ENCODE measurements at regions not wholly inside any gene's neighbourhood (a gene's known extent, or its start where the extent isn't known, plus 50 kb on each side); places are given as distances from the start of the nearest gene placed in this dataset.

- H4K20me1 ChIP-seq (ENCODE audit: control insufficient read depth, insufficient read depth): no peaks in the 10 kb centered on the region
- no peak overlapping the region for H3K9ac ChIP-seq (ENCODE audit: control insufficient read depth, insufficient read depth, low read length)
- no peak overlapping the region for H3K4me3 ChIP-seq
- no peaks in the 10 kb centered on the region for H3K4me1 ChIP-seq (ENCODE audit: control insufficient read depth, insufficient read depth, low read length)
- in situ Hi-C loops (cut with MboI): no loop called here
- FAIRE-seq (no peak), DNase-seq (ENCODE audit: low read depth, low spot score) (no peak), ATAC-seq (no peak)
- BruUV-seq (replicated peaks): no TSS peak
- ChIA-PET CTCF (no interaction called here), POLR2A (no interaction called here), SMC1A (ENCODE audit: uncharacterized antibody, unreplicated experiment) (interaction anchor here (0.6 kb wide), 2 partner anchors 12 to 383 kb away, joined by 3 read pairs; no protein-coding TSS in a partner anchor), RAD21 (ENCODE audit: unreplicated experiment) (no interaction called here)
- no peak overlapping the region for H3K27ac ChIP-seq (ENCODE audit: control insufficient read depth, insufficient read depth)
- no peak overlapping the region for H2AFZ ChIP-seq (ENCODE audit: control insufficient read depth, low read depth, low read length)
- 28% methylated on average over 3 of the region's 3 CpGs for WGBS (ENCODE audit: insufficient coverage, insufficient replicate concordance, low lambda C conversion rate, missing lambda C conversion rate)
- no peak overlapping the region for H3K4me2 ChIP-seq (ENCODE audit: control insufficient read depth, insufficient read depth)
- H3K79me2 ChIP-seq (ENCODE audit: control insufficient read depth, insufficient read depth, low read length): no peaks in the 10 kb centered on the region
- intact Hi-C loops (cut with micrococcal nuclease; ENCODE audit: unreplicated experiment): no loop called here
- no peaks in the 10 kb centered on the region for H3K36me3 ChIP-seq (ENCODE audit: control insufficient read depth in 2 of 2, insufficient read depth in 2 of 2, low read length in 1 of 2)
- no peaks in the 10 kb centered on the region for H3K9me3 ChIP-seq (replicated peaks; ENCODE audit: control insufficient read depth, insufficient read depth, low read length)
- TF ChIP-seq SUPT20H (IDR thresholded peaks at IDR 0.05; ENCODE audit: borderline replicate concordance, control insufficient read depth, low read depth, low read length) (no peak), ATF3 (IDR thresholded peaks at IDR 0.05; ENCODE audit: borderline replicate concordance, extremely low read depth, low read depth, low read length) (no peak), HDAC2 (IDR thresholded peaks at IDR 0.05) (no peak), BCL3 (IDR thresholded peaks at IDR 0.05; ENCODE audit: borderline replicate concordance, insufficient read depth, low read depth, low read length, poor library complexity, severe bottlenecking) (no peak), CHD1 (IDR thresholded peaks at IDR 0.05; ENCODE audit: low read depth, low read length) (no peak), POLR2AphosphoS2 (IDR thresholded peaks at IDR 0.05; ENCODE audit: low read depth, low read length) (no peak), YY1 (IDR thresholded peaks at IDR 0.05; ENCODE audit: low read depth, low read length) (no peak), EED (IDR thresholded peaks at IDR 0.05; ENCODE audit: low read depth) (no peak), POLR2A (IDR thresholded peaks at IDR 0.05; ENCODE audit: low read depth, low read length) (no peak), NFYB (IDR thresholded peaks at IDR 0.05; ENCODE audit: insufficient read depth, low read depth, low read length) (no peak), BRCA1 (IDR thresholded peaks at IDR 0.05; ENCODE audit: low read depth, low read length) (no peak), SREBF1 (IDR thresholded peaks at IDR 0.05; ENCODE audit: low read length) (no peak), FOXK2 (IDR thresholded peaks at IDR 0.05) (no peak), SPI1 (IDR thresholded peaks at IDR 0.05; ENCODE audit: borderline replicate concordance, insufficient read depth, low read depth, low read length) (no peak), MYC (IDR thresholded peaks at IDR 0.05; ENCODE audit: insufficient read depth, insufficient read length, insufficient replicate concordance, low read length, severe bottlenecking) (no peak), ASH2L (IDR thresholded peaks at IDR 0.05; ENCODE audit: borderline replicate concordance, low read depth) (no peak), CEBPB (IDR thresholded peaks at IDR 0.05; ENCODE audit: borderline replicate concordance in 1 of 2, low read depth in 2 of 2, low read length in 2 of 2) (no peak), CREB1 (IDR thresholded peaks at IDR 0.05; ENCODE audit: low read depth) (no peak), SIN3A (IDR thresholded peaks at IDR 0.05; ENCODE audit: low read depth, low read length) (no peak)
- TF ChIP-seq, protein P1, sequence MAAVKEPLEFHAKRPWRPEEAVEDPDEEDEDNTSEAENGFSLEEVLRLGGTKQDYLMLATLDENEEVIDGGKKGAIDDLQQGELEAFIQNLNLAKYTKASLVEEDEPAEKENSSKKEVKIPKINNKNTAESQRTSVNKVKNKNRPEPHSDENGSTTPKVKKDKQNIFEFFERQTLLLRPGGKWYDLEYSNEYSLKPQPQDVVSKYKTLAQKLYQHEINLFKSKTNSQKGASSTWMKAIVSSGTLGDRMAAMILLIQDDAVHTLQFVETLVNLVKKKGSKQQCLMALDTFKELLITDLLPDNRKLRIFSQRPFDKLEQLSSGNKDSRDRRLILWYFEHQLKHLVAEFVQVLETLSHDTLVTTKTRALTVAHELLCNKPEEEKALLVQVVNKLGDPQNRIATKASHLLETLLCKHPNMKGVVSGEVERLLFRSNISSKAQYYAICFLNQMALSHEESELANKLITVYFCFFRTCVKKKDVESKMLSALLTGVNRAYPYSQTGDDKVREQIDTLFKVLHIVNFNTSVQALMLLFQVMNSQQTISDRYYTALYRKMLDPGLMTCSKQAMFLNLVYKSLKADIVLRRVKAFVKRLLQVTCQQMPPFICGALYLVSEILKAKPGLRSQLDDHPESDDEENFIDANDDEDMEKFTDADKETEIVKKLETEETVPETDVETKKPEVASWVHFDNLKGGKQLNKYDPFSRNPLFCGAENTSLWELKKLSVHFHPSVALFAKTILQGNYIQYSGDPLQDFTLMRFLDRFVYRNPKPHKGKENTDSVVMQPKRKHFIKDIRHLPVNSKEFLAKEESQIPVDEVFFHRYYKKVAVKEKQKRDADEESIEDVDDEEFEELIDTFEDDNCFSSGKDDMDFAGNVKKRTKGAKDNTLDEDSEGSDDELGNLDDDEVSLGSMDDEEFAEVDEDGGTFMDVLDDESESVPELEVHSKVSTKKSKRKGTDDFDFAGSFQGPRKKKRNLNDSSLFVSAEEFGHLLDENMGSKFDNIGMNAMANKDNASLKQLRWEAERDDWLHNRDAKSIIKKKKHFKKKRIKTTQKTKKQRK (IDR thresholded peaks at IDR 0.05; ENCODE audit: low read depth, low read length): no peak
- H3K27me3 ChIP-seq (replicated peaks in 1 of 2; ENCODE audit: control insufficient read depth in 2 of 2, insufficient read depth in 2 of 2, low read length in 1 of 2): no peaks in the 10 kb centered on the region
Measured at GRCh38 chr20:56933331-56933698, 304.2 kb downstream of the TFAP2C start.
